ENCODE measurements at regions not wholly inside any gene's neighbourhood (a gene's known extent, or its start where the extent isn't known, plus 50 kb on each side); places are given as distances from the start of the nearest gene placed in this dataset.

DNA sequence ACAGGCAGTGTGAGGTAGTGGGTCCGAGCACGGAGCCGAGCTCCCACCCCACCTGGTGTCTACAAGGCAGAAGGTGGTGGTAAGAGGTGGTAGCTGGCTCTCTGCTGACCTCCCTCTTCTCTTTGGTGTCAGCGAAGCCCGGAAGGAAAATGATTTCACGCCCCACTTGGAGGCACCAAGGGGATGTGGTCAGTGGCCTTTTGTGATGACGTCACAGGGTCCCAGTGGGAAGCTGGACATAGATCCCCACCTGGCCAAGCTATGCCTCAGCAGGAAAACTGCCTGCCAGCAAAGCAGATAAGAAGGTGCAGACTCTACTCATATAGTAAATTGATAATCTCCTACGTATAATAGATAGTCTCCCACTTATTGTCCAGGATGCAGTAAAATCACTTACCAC is 183.7 kb upstream of the ALKAL2 start:
- DNase-seq (ENCODE audit: low read depth) = no peak
- TF ChIP-seq, protein P1, sequence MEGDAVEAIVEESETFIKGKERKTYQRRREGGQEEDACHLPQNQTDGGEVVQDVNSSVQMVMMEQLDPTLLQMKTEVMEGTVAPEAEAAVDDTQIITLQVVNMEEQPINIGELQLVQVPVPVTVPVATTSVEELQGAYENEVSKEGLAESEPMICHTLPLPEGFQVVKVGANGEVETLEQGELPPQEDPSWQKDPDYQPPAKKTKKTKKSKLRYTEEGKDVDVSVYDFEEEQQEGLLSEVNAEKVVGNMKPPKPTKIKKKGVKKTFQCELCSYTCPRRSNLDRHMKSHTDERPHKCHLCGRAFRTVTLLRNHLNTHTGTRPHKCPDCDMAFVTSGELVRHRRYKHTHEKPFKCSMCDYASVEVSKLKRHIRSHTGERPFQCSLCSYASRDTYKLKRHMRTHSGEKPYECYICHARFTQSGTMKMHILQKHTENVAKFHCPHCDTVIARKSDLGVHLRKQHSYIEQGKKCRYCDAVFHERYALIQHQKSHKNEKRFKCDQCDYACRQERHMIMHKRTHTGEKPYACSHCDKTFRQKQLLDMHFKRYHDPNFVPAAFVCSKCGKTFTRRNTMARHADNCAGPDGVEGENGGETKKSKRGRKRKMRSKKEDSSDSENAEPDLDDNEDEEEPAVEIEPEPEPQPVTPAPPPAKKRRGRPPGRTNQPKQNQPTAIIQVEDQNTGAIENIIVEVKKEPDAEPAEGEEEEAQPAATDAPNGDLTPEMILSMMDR (conservative IDR thresholded peaks at IDR 0.05; ENCODE audit: low read depth, low read length) = no peak
- H3K4me3 ChIP-seq (ENCODE audit: low read depth, low read length) = no peak overlapping the region

DNA sequence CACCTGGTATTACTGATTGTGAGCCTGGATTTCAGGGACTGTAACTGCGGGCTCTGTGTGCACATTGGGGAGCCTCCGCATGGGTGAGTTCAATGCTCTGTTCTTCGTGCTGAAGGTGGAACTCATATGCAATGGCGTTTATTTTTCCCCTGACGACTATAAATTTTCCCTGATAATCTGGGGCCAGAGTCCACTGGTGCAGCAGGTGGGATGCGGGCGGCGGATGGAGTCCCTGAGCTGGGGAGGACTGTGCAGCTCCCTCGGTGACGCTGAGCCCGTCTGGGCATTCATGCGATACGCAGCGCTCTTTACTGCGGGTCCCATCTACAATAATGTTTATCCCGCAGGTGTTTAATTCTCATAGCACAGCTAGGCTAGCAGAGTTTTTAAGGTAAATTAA is 181.6 kb upstream of the ALKAL2 start:
- H3K4me3 ChIP-seq (ENCODE audit: low read depth, low read length) = no peak overlapping the region
- DNase-seq (ENCODE audit: low read depth) = no peak
- TF ChIP-seq, protein P1 (conservative IDR thresholded peaks at IDR 0.05; ENCODE audit: low read depth, low read length) = no peak

DNA sequence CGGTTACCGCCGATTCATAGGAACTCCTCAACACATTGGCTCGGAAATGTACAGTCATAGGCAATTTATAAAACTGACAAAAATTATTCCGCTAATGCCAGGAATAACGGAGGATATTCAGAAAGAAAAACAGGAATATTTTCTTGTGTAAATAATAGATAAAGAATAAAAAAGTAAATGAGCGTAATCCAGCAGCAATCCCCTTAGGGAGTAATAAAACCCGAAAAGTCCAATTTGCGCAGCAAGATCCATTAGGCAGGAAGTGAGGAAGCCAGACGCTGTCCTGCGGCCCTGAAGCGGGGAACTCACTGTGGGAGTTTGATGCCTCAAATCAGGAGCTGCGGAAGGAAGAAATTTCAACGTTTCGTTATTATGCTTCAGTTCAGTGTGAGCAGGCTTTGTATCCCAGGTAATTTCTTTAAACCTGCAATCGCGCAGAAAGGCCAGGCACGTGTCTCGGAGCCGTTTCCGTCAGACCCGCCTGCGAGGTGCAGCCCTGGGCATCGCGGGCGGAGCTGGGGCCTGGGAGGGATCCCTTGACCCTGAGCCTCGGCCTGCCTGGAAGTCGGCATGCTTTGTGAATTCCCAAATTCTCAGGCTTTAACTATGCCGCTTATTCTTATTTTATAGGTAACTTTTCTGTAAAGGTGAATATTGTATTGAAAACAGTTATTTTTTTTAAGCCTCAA is 180.9 kb upstream of the ALKAL2 start:
- peak; percentile 13 for DNase-seq (ENCODE audit: low read depth)
- H3K4me3 ChIP-seq (ENCODE audit: low read depth, low read length) = no peak overlapping the region
- TF ChIP-seq, protein P1 (conservative IDR thresholded peaks at IDR 0.05; ENCODE audit: low read depth, low read length) = no peak

DNA sequence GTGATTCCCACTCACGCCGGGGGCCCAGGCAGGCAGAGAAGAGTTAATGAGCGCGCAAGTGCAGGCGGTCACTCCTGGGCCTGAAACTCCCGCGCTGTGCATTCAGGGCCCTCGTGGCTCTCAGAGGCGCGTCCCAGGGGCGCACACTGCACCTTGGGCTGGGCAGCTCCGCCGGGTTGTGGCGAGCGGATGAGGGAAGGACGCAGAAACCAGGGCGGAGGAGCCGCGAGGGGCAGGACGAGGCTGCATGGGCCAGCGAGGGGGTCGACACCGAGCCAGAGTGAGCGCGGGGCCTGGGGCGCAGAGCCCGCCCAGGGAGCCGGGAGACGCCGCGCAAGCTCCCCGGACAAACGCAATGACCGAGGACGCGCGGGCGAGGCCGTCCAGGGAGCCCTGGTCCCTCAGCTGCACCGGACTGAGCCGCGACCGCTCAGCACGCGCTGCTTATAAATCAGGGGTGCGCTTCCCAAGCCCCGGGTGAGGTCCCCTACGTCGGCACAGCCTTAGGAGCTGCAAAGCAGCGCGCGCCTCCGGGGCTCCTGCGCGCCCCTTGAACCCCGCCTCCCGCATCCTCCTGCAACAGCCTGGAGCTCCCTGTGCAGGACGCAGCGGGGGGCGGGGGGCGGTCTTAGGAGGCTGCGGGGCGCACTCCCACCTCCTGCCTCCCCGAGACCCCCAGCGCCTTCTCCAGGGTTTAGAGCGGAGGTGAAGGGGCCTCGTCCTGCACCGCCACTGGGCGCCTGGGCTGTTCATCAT is 180.2 kb upstream of the ALKAL2 start:
- TF ChIP-seq, protein P1 (conservative IDR thresholded peaks at IDR 0.05; ENCODE audit: low read depth, low read length) = no peak
- no peak overlapping the region for H3K4me3 ChIP-seq (ENCODE audit: low read depth, low read length)
- no peak for DNase-seq (ENCODE audit: low read depth)

DNA sequence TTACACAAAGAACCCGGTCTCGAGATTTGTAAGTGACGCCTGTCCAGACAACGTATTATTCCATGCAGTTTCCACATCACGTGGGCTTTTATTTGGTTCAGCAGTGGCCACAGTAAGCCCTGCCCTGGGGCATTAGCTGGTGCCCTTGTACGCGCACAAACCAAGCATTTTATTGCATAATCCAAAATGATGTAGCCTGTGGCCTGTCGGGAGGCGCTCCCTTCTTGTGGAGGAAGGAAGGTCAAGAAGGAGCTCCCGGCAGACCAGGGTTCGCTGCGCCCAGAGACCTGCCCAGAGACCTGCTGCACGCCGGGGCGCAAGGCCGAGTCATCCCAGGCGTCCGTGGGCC is 179.6 kb upstream of the ALKAL2 start:
- no peak for DNase-seq (ENCODE audit: low read depth)
- TF ChIP-seq, protein P1 (conservative IDR thresholded peaks at IDR 0.05; ENCODE audit: low read depth, low read length) = no peak
- H3K4me3 ChIP-seq (ENCODE audit: low read depth, low read length) = no peak overlapping the region

DNA sequence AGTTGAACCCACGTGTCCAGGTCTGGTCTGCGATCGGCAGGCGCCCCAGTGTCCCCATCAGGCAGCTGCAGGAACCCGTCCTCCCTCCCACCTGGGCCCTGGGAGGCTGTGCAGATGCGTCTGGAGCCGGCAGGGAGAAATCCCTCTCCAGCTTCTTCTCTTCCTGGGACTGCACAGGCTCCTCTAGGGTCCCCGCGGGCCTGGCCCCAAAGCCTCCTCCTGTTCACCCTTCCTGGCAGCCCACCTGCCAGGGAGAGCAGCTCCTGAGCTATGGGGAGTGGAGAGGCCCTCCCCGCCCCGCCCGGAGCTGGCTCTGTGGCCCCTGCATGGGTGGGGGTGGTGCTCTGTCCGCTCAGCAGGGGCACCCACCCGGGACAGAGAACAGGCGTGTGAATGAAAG is 179.2 kb upstream of the ALKAL2 start:
- DNase-seq (ENCODE audit: low read depth) = no peak
- no peak overlapping the region for H3K4me3 ChIP-seq (ENCODE audit: low read depth, low read length)
- TF ChIP-seq, protein P1 (conservative IDR thresholded peaks at IDR 0.05; ENCODE audit: low read depth, low read length) = no peak

Measured in choroid plexus epithelial cell (primary cell).